ENCODE measurements at regions not wholly inside any gene's neighbourhood (a gene's known extent, or its start where the extent isn't known, plus 50 kb on each side); places are given as distances from the start of the nearest gene placed in this dataset.

DNA sequence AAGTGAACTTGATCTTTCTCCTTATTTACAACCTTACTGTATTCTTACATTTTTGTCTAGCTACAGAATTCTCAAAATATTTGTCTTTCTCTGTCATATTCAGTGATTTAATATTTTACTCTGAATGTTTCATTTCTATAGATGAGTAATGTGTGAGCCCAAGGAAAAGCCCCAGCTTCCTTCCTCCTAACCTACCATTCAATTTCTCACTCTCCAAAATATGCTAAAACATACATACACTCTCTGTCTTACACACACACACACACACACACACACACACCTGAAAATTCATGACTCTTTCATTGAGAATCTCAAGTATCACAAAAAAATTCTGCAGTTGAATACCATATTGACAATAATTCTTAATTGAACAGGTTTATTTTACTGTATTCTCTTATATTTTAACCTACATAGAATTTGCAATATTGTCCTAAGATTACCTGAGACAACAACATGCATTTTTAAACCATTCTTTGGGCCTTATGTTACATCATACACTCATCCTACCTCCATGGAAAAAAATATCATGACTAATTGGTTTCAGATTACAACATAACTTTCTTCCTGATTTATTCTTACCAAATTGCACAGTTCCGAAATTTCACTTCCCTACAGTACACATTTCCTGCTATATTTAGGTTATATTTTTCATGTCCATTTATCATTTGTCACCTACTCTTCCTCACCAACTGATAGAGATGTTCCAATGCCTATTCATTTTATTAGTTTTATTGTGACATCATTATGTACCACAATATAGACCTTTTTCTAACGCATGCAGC lies 1965.6 kb upstream of the PCDH20 start:
- TF ChIP-seq, protein P1, sequence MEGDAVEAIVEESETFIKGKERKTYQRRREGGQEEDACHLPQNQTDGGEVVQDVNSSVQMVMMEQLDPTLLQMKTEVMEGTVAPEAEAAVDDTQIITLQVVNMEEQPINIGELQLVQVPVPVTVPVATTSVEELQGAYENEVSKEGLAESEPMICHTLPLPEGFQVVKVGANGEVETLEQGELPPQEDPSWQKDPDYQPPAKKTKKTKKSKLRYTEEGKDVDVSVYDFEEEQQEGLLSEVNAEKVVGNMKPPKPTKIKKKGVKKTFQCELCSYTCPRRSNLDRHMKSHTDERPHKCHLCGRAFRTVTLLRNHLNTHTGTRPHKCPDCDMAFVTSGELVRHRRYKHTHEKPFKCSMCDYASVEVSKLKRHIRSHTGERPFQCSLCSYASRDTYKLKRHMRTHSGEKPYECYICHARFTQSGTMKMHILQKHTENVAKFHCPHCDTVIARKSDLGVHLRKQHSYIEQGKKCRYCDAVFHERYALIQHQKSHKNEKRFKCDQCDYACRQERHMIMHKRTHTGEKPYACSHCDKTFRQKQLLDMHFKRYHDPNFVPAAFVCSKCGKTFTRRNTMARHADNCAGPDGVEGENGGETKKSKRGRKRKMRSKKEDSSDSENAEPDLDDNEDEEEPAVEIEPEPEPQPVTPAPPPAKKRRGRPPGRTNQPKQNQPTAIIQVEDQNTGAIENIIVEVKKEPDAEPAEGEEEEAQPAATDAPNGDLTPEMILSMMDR (IDR thresholded peaks at IDR 0.05), result no peak
- TF ChIP-seq POLR2A (IDR thresholded peaks at IDR 0.05), result no peak
- TF ChIP-seq POLR2AphosphoS5 (IDR thresholded peaks at IDR 0.05), result no peak
- TF ChIP-seq EP300 (IDR thresholded peaks at IDR 0.05), result no peak

Data from gastroesophageal sphincter (tissue), 3 donors.